Erythroblast (primary cell): ENCODE measurements at regions not wholly inside any gene's neighbourhood (a gene's known extent, or its start where the extent isn't known, plus 50 kb on each side); places are given as distances from the start of the nearest gene placed in this dataset.
"Not testable (repeated sequence)": the region's sequence is repeated elsewhere in the genome, so short reads cannot be mapped to it uniquely, and the experiment has no call there.

Source experiments
- DNase-seq, 2 experiments: peaks; one replicate each; lab custom pipeline; 2025; lab: John Stamatoyannopoulos, UW
- GATA1 ChIP-seq: IDR thresholded peaks from 2 replicates; pipeline ENCODE4 v1.6.1; 2011; ENCODE audit warnings: low read depth, mild to moderate bottlenecking, control low read depth, low read length, moderate library complexity
- POLR2A ChIP-seq: IDR thresholded peaks from 2 replicates; pipeline ENCODE4 v1.6.1; 2011; ENCODE audit warnings: mild to moderate bottlenecking, low read length

DNA sequence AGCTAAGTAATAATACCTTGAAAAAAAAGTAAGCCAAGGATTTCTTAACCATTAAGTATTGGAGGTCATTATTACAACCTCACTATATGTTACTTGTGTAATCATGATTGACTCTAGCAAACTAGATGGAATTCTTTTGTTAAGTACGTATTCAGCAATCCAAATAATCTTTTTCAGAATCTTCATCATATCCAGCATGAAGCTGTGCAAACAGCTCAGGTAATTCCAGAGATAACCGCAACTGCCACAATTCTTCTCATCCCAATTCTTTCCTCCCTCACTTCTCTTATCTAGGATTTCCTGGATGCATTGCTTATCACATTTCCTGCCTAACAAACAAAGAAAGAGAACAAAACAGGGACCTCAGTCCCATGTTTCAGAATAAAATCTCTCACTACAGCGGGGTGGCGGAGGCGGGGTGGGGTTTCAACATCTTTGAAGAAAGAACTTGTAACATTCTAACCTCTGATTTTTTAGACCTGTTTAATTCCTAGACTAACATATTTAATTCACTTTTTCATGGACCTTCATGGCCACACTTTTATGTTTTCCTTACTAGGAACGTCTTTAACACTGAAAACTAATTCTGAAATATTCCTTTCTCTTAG lies 156.5 kb downstream of the POM121L12 start:
- TF ChIP-seq POLR2A (no peak), GATA1 (no peak)
- DNase-seq: no peak

DNA sequence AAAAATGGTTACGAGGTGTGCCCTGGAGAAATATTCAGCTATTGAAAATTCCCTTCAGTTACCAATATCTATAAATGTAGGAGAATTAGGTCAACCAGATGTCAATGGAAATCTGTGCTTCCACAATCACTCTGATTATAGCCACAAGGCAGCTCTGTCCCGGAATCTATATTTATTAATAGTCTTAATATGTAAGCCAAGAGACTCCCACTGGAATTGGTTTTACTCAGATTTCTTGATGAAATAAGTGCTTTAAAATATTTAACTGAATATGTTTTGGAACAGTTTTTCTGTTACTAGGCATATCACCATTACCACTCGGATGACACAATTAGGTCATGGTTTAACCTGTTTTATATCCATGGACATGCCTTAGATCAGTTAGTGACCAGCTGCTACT lies 169.6 kb downstream of the POM121L12 start:
- TF ChIP-seq GATA1 (no peak), POLR2A (no peak)
- no peak for DNase-seq

DNA sequence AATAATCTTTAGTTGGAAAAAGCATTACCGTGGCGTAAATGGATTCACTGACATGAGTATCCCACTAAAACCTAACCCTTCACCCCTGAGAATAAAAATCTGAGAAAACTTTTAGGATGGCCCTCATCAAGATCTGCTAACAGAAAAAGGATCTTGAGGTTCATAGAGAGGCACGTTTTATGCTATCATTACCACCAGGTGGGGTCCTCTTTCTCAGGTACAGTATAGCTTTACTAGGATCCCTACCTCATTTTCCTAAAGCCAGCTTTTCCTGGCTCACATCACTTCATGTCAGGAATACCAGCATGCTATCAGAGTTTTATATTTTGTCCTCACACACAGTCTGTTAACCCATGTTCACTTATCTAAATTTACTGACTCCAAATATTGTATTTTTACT lies 173.7 kb downstream of the POM121L12 start:
- no peak for DNase-seq
- TF ChIP-seq POLR2A: no peak
- no peak for TF ChIP-seq GATA1

DNA sequence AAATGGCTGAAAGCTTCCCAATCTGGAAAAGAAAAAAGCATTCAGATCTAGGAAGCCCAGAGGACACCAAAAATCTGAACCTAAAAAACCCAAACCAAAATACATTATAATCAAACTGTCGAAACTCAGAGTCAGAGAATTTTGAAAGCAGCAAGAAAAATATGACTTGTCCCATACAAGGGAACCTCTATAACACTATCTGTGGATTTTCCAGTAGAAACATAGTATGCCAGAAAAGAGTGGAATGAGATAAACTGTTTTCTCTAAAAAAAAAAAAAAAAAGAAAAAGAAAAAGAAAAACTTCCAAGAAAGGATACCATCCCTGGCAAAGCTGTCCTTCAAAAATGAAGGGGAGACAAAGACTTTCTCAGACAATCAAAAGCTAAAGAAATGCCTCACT lies 179.0 kb downstream of the POM121L12 start:
- TF ChIP-seq POLR2A (no peak), GATA1 (no peak)
- no peak for DNase-seq

DNA sequence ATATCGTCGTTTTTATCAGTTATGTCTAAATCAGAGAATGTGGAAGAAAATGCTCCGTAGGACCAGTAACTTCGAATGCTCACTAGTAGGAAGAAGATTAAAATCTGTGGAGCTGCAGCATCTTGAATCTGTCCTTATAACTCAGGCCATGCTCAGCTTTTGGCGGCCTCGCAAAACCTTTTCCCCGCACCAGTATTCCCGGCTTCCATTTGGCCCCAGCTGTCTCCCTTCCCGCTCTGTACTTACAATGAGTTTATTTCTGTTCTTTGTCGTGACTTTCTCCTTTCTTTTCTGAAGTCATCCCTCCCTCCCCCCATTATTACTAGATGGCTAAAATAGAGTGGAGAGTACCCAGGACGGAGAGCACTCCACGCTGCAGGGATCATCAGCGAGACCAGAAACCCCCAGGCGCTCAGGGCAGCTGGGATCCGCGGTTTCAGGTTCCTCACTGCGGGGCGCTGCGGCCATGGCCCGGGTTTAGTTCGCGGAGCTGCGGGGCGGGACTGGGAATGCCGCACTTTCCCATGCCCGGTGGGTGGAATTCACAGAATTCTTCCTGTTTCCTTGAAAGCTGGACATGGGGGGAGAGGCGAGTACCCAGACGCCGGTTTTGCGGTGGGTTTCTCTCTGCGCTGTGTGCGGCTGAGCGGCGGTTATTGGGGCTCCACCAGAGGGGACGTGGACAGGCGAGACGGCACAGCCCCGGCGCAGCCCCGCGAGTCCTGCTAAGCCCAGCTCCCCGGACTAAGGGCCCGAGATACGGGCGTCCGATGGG lies 183.5 kb downstream of the POM121L12 start:
- no peak for TF ChIP-seq GATA1
- no peak for DNase-seq

DNA sequence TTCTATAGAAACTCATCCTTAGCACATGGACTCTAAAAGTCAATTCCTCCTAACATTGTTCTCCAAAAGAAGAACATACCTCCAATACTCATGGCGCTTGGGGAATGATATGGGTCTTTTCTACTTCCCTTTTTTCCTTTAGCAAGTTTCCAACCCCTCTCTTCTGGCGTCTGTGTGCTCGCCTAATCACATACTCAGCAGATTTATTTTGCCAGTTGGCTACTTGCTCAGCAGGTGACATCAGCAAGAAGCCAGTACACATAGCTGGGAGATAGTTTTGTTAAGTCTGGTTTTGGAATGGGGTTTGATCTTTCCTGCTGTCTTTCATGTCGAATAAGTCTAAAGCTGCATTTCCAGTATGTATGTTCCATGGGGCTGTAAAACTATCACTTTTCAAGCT lies 193.8 kb downstream of the POM121L12 start:
- no peak for TF ChIP-seq GATA1
- TF ChIP-seq POLR2A: no peak
- no peak for DNase-seq

DNA sequence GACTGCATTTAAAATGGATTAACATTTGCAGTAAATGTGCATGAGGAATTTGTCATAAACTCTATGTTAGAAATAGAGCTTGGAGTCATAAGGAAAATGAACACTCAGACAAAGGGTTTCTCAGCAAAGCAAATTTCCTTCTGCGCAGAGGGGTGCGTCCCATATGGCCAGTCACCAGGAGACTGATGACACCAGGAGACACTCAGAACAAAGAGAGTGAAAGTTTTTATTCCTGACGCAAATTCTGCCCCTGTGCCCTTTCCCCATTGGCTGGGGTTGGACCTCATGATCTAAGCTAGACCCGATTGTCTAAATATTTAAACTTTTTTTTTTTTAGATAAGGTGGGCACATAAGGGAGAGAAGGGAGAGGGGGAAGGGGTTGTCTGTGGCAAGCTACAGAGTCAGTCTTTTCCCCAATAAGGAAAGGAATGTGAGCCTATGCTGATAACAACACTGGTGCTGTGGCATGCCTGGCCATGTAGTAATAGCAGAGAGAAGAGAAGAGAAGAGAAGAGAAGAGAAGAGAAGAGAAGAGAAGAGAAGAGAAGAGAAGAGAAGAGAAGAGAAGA lies 202.0 kb downstream of the POM121L12 start:
- TF ChIP-seq GATA1: no peak
- TF ChIP-seq POLR2A: no peak
- no peak for DNase-seq

DNA sequence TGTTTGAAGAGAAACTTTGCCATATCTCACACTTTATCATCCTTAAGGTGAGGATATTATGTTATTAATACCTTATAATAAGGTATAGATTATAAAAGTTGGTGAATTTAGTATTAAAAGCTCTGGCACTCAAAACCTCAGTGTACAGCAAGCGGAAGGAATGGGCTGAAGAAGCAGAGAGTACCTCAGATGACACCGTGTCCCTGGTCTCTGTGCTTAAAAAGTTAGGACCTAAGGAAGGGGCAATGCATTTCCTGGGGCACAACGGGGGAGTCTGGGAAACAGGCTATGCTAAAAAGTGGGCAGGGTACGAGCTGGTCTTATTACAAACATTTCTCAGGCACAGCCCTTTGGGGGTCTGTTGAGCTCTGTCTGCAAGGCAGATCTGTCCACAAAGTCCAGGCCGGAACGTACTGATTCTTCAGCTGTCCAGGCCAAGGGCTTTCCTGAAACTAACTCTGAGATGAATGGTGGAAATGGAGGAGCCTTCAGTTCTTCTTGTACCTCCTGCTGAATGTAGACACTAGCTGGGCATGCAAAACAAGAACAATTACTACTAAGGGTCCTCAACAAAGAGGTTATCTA lies 202.7 kb downstream of the POM121L12 start:
- no peak for DNase-seq
- no peak for TF ChIP-seq POLR2A
- no peak for TF ChIP-seq GATA1

DNA sequence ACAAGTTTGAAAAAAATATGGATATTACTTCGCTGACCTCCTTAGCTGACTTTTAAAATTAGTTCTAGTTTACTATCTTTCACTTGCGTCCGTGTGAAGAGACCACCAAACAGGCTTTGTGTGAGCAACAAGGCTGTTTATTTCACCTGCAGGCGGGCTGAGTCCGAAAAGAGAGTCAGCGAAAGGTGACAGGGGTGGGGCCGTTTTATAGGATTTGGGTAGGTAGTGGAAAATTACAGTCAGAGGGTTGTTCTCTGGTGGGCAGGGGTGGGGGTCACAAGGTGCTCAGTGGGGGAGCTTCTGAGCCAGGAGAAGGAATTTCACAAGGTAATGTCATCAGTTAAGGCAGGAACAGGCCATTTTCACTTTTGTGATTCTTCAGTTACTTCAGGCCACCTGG lies 203.7 kb downstream of the POM121L12 start:
- not testable (repeated sequence) for DNase-seq

DNA sequence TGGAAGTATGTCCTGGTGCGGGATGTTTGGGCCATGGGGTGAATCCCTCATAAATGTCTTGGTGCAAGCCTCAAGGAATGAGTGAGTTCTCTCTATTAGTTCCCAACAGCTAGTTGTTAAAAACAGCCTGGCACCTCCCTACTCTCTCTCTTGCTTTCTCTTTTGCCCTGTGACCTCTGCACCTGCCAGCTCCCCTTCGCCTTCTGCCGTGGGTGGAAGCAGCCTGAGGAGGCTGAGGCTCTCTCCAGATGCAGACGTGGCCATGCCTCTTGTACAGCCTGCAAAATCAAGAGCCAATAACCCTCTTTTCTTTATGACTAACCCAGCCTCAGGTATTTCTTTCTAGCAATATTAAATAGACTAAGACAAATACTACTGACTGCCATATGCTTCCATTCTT lies 210.3 kb downstream of the POM121L12 start:
- TF ChIP-seq POLR2A (no peak), GATA1 (no peak)
- DNase-seq: no peak

DNA sequence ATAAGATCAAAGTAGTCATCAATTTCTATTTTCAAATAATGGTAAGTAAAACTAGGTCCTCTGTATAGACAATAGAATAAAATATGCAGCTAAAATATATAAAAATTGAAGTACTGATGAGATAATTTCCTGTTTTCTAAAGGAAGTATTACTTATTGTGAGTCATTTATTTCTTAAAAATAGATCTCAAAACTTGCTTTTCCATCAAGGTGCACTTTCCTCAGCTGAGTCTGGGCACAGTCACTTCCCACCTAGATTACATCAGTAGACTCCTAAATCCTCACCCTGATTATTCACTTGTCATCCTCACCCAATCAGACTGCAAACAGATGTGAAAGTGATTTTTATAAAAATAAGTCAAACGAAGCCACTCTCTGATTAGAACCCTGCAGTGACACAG lies 211.5 kb downstream of the POM121L12 start:
- no peak for TF ChIP-seq GATA1
- TF ChIP-seq POLR2A: no peak

DNA sequence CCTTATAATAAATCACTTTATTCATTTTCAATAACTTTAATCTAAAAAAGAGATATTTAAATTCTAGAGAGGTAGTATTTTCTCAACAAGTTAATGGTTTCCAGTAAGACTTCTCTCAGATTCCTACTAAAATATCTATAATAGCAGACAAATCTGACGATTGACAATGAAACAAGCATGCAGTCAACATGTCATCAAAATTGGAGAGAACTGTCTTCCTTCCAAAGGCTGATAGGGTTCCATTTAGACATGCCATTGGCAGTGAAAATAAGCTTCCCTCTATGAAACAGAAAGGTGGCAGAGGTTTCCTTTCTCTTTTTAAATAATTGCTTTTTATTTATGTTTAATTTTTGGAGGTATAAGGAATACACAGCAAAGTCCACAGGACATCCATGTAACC lies 217.1 kb downstream of the POM121L12 start:
- no peak for DNase-seq
- TF ChIP-seq GATA1 (no peak), POLR2A (no peak)

More for the DNA sequence above, 211.5 kb downstream of the POM121L12 start:
- no peak for DNase-seq

DNA sequence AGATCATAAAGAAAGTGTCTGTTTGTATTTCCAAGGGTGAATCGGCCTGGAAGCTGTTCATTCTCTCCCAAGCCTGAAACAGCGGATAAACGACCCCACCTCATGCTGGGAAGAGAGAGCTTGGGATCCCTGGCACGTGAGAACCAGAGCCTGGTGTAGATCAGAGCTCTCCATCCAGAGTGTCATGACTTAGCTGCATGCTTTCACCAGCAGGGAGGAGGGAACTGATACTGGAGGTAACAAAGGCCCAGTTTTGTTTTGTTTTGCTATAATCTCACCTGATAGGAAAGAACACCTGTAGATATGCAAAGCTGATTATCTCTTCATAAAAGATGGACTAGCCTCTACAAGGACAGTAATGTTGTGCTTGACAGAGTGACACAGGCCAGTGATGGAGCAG lies 236.6 kb downstream of the POM121L12 start:
- no peak for DNase-seq
- no peak for TF ChIP-seq POLR2A
- TF ChIP-seq GATA1: no peak

DNA sequence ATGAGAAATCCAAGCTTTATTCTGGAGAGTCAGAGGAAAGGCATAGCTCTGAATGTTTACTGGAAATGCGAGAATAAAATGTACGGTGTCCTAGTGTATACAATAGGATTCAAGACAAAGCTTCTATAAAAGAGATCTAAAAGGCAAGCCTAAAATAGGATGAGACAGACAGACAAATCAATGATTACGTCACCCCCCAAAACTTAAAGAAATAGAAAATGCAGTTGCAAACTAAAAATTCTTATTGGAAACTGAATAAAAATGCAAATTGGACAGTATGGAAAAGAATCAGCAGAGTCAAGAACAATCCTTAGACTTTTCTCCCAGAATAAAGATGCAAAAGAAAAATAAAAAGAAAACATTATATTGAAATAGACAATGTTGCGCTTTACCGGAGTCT lies 245.9 kb downstream of the POM121L12 start:
- no peak for TF ChIP-seq POLR2A
- TF ChIP-seq GATA1: no peak
- no peak for DNase-seq

DNA sequence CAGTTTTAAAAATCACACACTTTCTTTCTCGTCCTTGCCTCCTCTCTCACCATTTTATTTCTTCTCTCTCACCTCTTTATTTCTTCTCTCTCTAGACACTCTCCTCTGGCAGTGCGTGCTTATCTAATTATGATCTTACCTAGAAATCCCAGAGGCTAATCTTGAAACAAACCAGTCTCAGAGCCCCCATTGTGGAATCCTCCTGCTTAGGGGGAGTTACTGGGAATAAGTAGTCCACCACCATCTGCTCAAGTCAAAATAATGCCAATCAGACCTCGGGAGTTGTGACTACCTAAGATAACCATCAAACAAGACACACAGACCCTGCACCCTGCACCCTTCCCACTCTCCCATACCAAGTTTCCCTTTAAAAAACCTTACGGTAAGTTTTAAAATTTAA lies 256.9 kb downstream of the POM121L12 start:
- TF ChIP-seq POLR2A: no peak
- no peak for TF ChIP-seq GATA1

More for the DNA sequence above, 256.9 kb downstream of the POM121L12 start:
- DNase-seq: no peak
